GM12878 (cell line): ENCODE measurements at regions not wholly inside any gene's neighbourhood (a gene's known extent, or its start where the extent isn't known, plus 50 kb on each side); places are given as distances from the start of the nearest gene placed in this dataset.

ENCODE experiments used
- ATAC-seq: fragments of 200-7000 bp; cut with Tn5 transposase; 3 replicates; pipeline ENCODE4 v1.9.1; 2020; ENCODE audit warnings: mild to moderate bottlenecking, moderate library complexity
- BruUV-seq: library from RNA; stranded (reverse); fragments of 400-500 nt; replicated peaks from 2 replicates; lab custom pipeline; 2021; lab: Mats Ljungman, UMichigan
- CTCF ChIA-PET: fragments of 300-600 bp; sonication (Branson Sonifier 250); formaldehyde crosslinking; extraction: SDS; loops from one replicate; lab custom pipeline; 2021; ENCODE audit warnings: inconsistent platforms; lab: Yijun Ruan, JAX
- POLR2A ChIA-PET: fragments of 350-600 bp; formaldehyde crosslinking; extraction: SDS; loops from one replicate; lab custom pipeline; 2021; ENCODE audit warnings: inconsistent platforms; lab: Charles Lee
- RAD21 ChIA-PET: fragments of 300-600 bp; sonication (Branson Sonifier 250); formaldehyde crosslinking; loops from one replicate; lab custom pipeline; 2023; ENCODE audit warnings: antibody characterized with exemption; ENCODE audit not compliant: unreplicated experiment; lab: Charles Lee
- SMC1A ChIA-PET: fragments of 300-600 bp; sonication (Branson Sonifier 250); formaldehyde crosslinking; loops from one replicate; lab custom pipeline; 2023; ENCODE audit not compliant: unreplicated experiment, uncharacterized antibody; lab: Charles Lee
- DNase-seq: peaks from one replicate; pipeline ENCODE4 v3.0.0-alpha.2; 2011; ENCODE audit warnings: low read depth, low spot score
- FAIRE-seq: peaks from 3 replicates; lab custom pipeline; 2011; peaks lifted over from hg19 to GRCh38; lab: Jason Lieb, UNC
- H2AFZ ChIP-seq: 2 replicates; pipeline ENCODE4 v1.6.0; 2011; ENCODE audit warnings: low read depth, low read length, control low read depth; ENCODE audit not compliant: control insufficient read depth
- H3K27ac ChIP-seq: 2 replicates; pipeline ENCODE4 v1.5.1; 2011; ENCODE audit warnings: control low read depth; ENCODE audit not compliant: control insufficient read depth, insufficient read depth
- H3K27me3 ChIP-seq, 2 experiments: replicated peaks in 1 of 2; 2 replicates each; pipeline versions ENCODE4 v1.6.0 to v1.6.1; 2011; ENCODE audit warnings: low read length in 1 of 2; ENCODE audit not compliant: control insufficient read depth in 2 of 2, insufficient read depth in 2 of 2
- H3K36me3 ChIP-seq, 2 experiments: 2 replicates each; pipeline ENCODE4 v1.5.1; 2011; ENCODE audit warnings: low read length in 1 of 2; ENCODE audit not compliant: control insufficient read depth in 2 of 2, insufficient read depth in 2 of 2
- H3K4me1 ChIP-seq: 2 replicates; pipeline ENCODE4 v1.6.1; 2011; ENCODE audit warnings: mild to moderate bottlenecking, low read length, moderate library complexity, mixed read lengths; ENCODE audit not compliant: control insufficient read depth, insufficient read depth
- H3K4me2 ChIP-seq: 2 replicates; pipeline ENCODE4 v1.6.0; 2011; ENCODE audit warnings: control low read depth; ENCODE audit not compliant: control insufficient read depth, insufficient read depth
- H3K4me3 ChIP-seq: fragments of 200-600 bp; sonication (generic); 2 replicates; pipeline ENCODE4 v1.5.1; 2016
- H3K79me2 ChIP-seq: 2 replicates; pipeline ENCODE4 v1.6.0; 2011; ENCODE audit warnings: low read length; ENCODE audit not compliant: control insufficient read depth, insufficient read depth
- H3K9ac ChIP-seq: 2 replicates; pipeline ENCODE4 v1.8.0; 2011; ENCODE audit warnings: low read length, control low read depth, mixed read lengths; ENCODE audit not compliant: control insufficient read depth, insufficient read depth
- H3K9me3 ChIP-seq: replicated peaks from 3 replicates; pipeline ENCODE4 v1.5.1; 2011; ENCODE audit warnings: mild to moderate bottlenecking, low read length; ENCODE audit not compliant: control insufficient read depth, insufficient read depth
- H4K20me1 ChIP-seq: 2 replicates; pipeline ENCODE4 v1.6.0; 2011; ENCODE audit not compliant: control insufficient read depth, insufficient read depth
- E4F1 ChIP-seq: fragments of 450-650 bp; IDR thresholded peaks from 2 replicates; pipeline ENCODE4 v1.6.1; 2018; ENCODE audit warnings: borderline replicate concordance, mild to moderate bottlenecking; ENCODE audit not compliant: partially characterized antibody
- FOS ChIP-seq: IDR thresholded peaks from 3 replicates; pipeline ENCODE4 v1.6.1; 2011; ENCODE audit warnings: borderline replicate concordance; ENCODE audit not compliant: insufficient read length; ENCODE audit errors: extremely low read depth
- FOXK2 ChIP-seq: fragments of 450-650 bp; IDR thresholded peaks from 2 replicates; pipeline ENCODE4 v1.6.1; 2017; ENCODE audit warnings: mild to moderate bottlenecking, moderate library complexity
- GABPA ChIP-seq: IDR thresholded peaks from 2 replicates; pipeline ENCODE4 v1.6.1; 2014; ENCODE audit warnings: antibody characterized with exemption, low read depth, mild to moderate bottlenecking, inconsistent platforms
- HDGF ChIP-seq: fragments of 450-650 bp; IDR thresholded peaks from 2 replicates; pipeline ENCODE4 v1.6.1; 2016; ENCODE audit warnings: antibody characterized with exemption
- NR2C1 ChIP-seq: fragments of 450-650 bp; IDR thresholded peaks from 2 replicates; pipeline ENCODE4 v1.6.1; 2017; ENCODE audit warnings: antibody characterized with exemption, mild to moderate bottlenecking, moderate library complexity
- POLR2A ChIP-seq: IDR thresholded peaks from 2 replicates; pipeline ENCODE4 v1.6.1; 2011; ENCODE audit warnings: low read depth, mild to moderate bottlenecking, low read length
- SRF ChIP-seq, 2 experiments: IDR thresholded peaks; 2 replicates each; pipeline ENCODE4 v1.6.1; 2011; ENCODE audit warnings: low read depth in 2 of 2, low read length in 2 of 2, mild to moderate bottlenecking in 1 of 2, moderate library complexity in 1 of 2
- WRNIP1 ChIP-seq: IDR thresholded peaks from 2 replicates; pipeline ENCODE4 v1.6.1; 2011; ENCODE audit warnings: low read depth, low read length, improper control_type of control experiment, borderline replicate concordance
- ZBTB33 ChIP-seq: fragments of 450-650 bp; IDR thresholded peaks from 2 replicates; pipeline ENCODE4 v1.6.1; 2017; ENCODE audit warnings: mild to moderate bottlenecking
- ZNF217 ChIP-seq: fragments of 450-650 bp; IDR thresholded peaks from 2 replicates; pipeline ENCODE4 v1.6.1; 2017; ENCODE audit warnings: antibody characterized with exemption, mild to moderate bottlenecking
- WGBS: methylation state at CpG from one replicate; pipeline ENCODE4 v1.1.6; 2016; ENCODE audit warnings: low lambda C conversion rate; ENCODE audit not compliant: insufficient replicate concordance, insufficient coverage; ENCODE audit errors: missing lambda C conversion rate; 5-methylcytosine and 5-hydroxymethylcytosine counted together
- in situ Hi-C: fragments of 300-500 bp; cut with MboI; formaldehyde crosslinking; loops from 9 replicates; pipeline ENCODE4 v1.14.3; 2018; ENCODE audit warnings: mixed read lengths
- intact Hi-C: fragments of 100-400 bp; cut with micrococcal nuclease; formaldehyde crosslinking; loops from one replicate; pipeline ENCODE4 v1.14.2; 2022; ENCODE audit not compliant: unreplicated experiment
- TF ChIP-seq, protein P1 (sequence below): fragments of 450-650 bp; formaldehyde crosslinking; IDR thresholded peaks from 2 replicates; pipeline ENCODE4 v1.4.0; 2020; ENCODE audit warnings: mild to moderate bottlenecking, moderate library complexity

DNA sequence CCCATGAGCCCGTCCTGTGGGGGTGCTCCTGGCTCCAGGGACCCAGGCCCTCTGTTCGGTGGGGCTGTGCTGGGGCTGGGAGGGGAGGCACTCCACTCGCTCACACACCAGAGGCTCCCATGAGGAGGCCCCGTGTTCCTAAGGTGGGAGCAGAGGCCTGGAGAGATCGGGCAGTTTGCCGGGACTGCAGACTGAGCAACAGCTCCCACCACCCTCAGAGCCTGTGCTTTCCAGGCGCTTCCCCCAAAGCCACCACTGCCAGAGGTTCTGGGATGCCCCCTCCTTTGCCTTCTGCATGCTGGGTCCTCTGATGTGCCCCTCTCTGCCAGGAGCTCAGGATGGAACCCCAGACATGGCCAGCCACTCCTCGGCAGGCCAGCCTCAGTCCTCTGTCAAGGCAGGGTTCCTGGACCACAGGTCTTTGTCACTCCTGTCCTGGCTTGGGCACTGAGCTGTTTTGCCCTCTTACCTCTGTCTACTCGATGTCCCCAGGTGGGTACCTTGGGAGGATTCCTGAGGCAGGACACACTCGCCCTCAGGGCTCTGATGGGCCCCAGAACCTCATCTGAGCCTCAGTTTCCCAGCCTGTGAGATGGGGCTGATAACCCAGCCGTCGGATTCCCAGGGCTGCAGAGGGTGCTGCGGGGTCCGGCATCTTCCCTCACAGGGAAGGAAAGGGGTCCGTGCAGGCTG is 80.8 kb downstream of the TSPAN17 start:
- intact Hi-C loops = no loop called here
- ATAC-seq (no peak), DNase-seq (no peak), FAIRE-seq (no peak)
- no peaks in the 10 kb centered on the region for H3K36me3 ChIP-seq
- BruUV-seq = no TSS peak
- SMC1A ChIA-PET = no interaction called here
- H4K20me1 ChIP-seq = no peaks in the 10 kb centered on the region
- WGBS = 27% methylated on average over 15 of the region's 15 CpGs
- no peak overlapping the region for H3K27ac ChIP-seq
- no peak overlapping the region for H3K4me3 ChIP-seq
- H3K4me1 ChIP-seq = no peaks in the 10 kb centered on the region; the same call in 1 of the 2 replicates
- in situ Hi-C loops = no loop called here
- TF ChIP-seq GABPA (no peak), SRF (IDR thresholded peaks at IDR 0.05; ENCODE audit: low read depth in 2 of 2, low read length in 2 of 2) (no peak), ZBTB33 (no peak), E4F1 (no peak), FOS (no peak), NR2C1 (no peak), WRNIP1 (no peak), HDGF (no peak), FOXK2 (no peak), ZNF217 (no peak), POLR2A (no peak)
- TF ChIP-seq, protein P1, sequence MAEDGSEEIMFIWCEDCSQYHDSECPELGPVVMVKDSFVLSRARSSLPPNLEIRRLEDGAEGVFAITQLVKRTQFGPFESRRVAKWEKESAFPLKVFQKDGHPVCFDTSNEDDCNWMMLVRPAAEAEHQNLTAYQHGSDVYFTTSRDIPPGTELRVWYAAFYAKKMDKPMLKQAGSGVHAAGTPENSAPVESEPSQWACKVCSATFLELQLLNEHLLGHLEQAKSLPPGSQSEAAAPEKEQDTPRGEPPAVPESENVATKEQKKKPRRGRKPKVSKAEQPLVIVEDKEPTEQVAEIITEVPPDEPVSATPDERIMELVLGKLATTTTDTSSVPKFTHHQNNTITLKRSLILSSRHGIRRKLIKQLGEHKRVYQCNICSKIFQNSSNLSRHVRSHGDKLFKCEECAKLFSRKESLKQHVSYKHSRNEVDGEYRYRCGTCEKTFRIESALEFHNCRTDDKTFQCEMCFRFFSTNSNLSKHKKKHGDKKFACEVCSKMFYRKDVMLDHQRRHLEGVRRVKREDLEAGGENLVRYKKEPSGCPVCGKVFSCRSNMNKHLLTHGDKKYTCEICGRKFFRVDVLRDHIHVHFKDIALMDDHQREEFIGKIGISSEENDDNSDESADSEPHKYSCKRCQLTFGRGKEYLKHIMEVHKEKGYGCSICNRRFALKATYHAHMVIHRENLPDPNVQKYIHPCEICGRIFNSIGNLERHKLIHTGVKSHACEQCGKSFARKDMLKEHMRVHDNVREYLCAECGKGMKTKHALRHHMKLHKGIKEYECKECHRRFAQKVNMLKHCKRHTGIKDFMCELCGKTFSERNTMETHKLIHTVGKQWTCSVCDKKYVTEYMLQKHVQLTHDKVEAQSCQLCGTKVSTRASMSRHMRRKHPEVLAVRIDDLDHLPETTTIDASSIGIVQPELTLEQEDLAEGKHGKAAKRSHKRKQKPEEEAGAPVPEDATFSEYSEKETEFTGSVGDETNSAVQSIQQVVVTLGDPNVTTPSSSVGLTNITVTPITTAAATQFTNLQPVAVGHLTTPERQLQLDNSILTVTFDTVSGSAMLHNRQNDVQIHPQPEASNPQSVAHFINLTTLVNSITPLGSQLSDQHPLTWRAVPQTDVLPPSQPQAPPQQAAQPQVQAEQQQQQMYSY = no peak
- no peak overlapping the region for H3K9ac ChIP-seq
- H3K27me3 ChIP-seq = peaks cover 0 to 6% of the 10 kb centered on the region in 2 experiments; a peak in 3 of 4 replicates
- CTCF ChIA-PET = no interaction called here
- no peaks in the 10 kb centered on the region for H3K79me2 ChIP-seq
- H3K4me2 ChIP-seq = no peak overlapping the region
- POLR2A ChIA-PET = no interaction called here
- H3K9me3 ChIP-seq = no peaks in the 10 kb centered on the region; the same call in 2 of the 3 replicates
- H2AFZ ChIP-seq = no peak overlapping the region
- RAD21 ChIA-PET = no interaction called here
